ENCODE measurements at regions not wholly inside any gene's neighbourhood (a gene's known extent, or its start where the extent isn't known, plus 50 kb on each side); places are given as distances from the start of the nearest gene placed in this dataset.

DNA sequence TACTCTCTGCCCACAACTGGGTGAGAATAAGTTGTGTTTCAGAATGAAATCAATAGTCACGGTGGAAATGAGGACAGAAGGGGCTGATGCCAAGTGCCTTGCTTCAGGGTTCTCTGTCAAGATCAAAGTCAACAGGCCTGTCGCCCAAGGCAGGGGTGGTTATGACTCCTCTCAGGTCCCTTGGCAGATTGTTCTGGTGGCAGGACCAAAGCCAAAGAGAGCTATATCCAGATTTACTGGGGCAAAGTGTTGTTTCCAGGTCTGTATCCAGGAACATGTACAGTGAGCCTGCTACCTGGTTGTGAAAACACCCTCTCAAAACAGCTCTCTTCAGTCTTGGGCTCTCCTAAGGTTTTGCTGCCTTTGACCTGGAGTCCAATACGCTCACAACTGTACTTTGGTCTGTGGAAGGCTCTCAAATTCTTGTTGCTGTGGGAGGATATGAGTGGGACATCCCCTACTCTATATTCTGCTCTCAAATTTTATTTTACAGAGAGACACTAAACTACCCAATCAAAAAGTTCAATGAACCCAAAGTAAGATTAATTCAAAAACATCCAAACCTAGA lies 175.1 kb upstream of the ETV3 start:
- TF ChIP-seq, protein P1, sequence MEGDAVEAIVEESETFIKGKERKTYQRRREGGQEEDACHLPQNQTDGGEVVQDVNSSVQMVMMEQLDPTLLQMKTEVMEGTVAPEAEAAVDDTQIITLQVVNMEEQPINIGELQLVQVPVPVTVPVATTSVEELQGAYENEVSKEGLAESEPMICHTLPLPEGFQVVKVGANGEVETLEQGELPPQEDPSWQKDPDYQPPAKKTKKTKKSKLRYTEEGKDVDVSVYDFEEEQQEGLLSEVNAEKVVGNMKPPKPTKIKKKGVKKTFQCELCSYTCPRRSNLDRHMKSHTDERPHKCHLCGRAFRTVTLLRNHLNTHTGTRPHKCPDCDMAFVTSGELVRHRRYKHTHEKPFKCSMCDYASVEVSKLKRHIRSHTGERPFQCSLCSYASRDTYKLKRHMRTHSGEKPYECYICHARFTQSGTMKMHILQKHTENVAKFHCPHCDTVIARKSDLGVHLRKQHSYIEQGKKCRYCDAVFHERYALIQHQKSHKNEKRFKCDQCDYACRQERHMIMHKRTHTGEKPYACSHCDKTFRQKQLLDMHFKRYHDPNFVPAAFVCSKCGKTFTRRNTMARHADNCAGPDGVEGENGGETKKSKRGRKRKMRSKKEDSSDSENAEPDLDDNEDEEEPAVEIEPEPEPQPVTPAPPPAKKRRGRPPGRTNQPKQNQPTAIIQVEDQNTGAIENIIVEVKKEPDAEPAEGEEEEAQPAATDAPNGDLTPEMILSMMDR (IDR thresholded peaks at IDR 0.05): no peak
- peaks cover 3% of the 10 kb centered on the region for H3K4me1 Mint-ChIP-seq
- H3K36me3 Mint-ChIP-seq: no peaks in the 10 kb centered on the region
- no peak overlapping the region for H3K27ac Mint-ChIP-seq
- H3K4me1 ChIP-seq (ENCODE audit: control insufficient read depth in 1 of 2, insufficient read depth in 2 of 2, low read length in 2 of 2): peaks cover 0 to 4% of the 10 kb centered on the region in 2 donors
- H3K27me3 ChIP-seq (ENCODE audit: control insufficient read depth in 2 of 2, insufficient read depth in 2 of 2, low read length in 2 of 2): peaks cover 0 to 2% of the 10 kb centered on the region in 2 donors
- intact Hi-C loops (cut with micrococcal nuclease): no loop called here
- H3K79me2 ChIP-seq (ENCODE audit: insufficient read depth, low read length): no peaks in the 10 kb centered on the region
- H3K4me3 Mint-ChIP-seq: no peak overlapping the region
- H3K36me3 ChIP-seq (replicated peaks in 1 of 2; ENCODE audit: control insufficient read depth in 1 of 2, insufficient read depth in 2 of 2, low read length in 2 of 2): no peaks in the 10 kb centered on the region
- no peak overlapping the region for H3K4me3 ChIP-seq (replicated peaks in 1 of 3; ENCODE audit: low read depth in 2 of 3, low read length in 3 of 3)
- H3K4me2 ChIP-seq (replicated peaks; ENCODE audit: extremely low read depth, low read length, poor library complexity, severe bottlenecking): no peak overlapping the region
- H3K9ac ChIP-seq (ENCODE audit: insufficient read depth, low read length, poor library complexity, severe bottlenecking): no peak overlapping the region
- H4K20me1 ChIP-seq (ENCODE audit: insufficient read depth, low read length): no peaks in the 10 kb centered on the region
- 89% methylated on average over 2 of the region's 3 CpGs for WGBS (ENCODE audit: insufficient coverage)
- no peak overlapping the region for H2AFZ ChIP-seq (ENCODE audit: insufficient read depth, low read depth, low read length, poor library complexity, severe bottlenecking)
- H3K27ac ChIP-seq (ENCODE audit: low read depth in 1 of 2, low read length in 2 of 2): no peak overlapping the region
- no peak for DNase-seq
- peaks cover 7 to 9% of the 10 kb centered on the region in 2 donors for H3K9me3 ChIP-seq (replicated peaks in 1 of 2; ENCODE audit: control insufficient read depth in 1 of 2, insufficient read depth in 1 of 2, low read length in 2 of 2)
- H3K27me3 Mint-ChIP-seq (ENCODE audit: low read depth in 3 of 3): peaks cover 2 to 17% (median 7%) of the 10 kb centered on the region in 3 donors
- H3K9me3 Mint-ChIP-seq: peaks cover 12 to 25% (median 20%) of the 10 kb centered on the region in 7 donors

DNA sequence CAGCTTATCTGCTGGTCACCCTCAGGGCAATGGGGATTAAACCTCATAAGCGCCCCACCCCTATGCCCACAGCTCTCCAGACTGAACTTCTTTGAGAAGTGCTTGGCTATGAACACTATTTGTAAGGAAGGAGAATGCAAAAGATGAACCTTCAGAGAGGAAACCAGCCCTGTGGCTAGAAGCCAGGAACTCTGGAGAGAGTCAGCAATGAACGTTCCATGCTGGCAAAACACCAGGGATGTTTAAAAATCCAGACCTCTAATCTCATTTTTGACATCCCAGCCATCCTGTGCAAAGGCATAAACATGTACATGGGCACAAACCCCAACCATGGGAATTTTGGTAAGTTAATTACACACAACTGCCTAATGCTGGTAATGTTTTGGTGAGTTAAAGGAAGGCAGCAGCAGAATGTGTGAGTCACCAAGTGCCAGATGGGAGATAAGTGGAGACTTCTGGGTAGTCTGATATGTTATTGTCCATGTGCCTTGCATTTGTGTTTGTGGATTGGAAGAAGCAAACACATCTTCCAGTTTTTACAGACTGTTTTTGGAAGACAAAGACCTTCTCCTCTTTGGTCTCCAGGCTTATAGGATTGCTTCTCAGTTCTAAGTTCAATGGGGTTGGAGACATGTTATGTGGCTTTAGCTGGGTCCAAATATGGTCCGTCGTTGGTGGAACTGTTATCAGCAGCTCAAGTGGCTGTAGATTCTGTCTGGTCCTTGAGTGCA lies 174.1 kb upstream of the ETV3 start:
- no peak for DNase-seq
- Histone ChIP-seq H3K36me3 (replicated peaks in 1 of 2; ENCODE audit: control insufficient read depth in 1 of 2, insufficient read depth in 2 of 2, low read length in 2 of 2) (no peaks in the 10 kb centered on the region), H3K4me3 (replicated peaks in 1 of 3; ENCODE audit: low read depth in 2 of 3, low read length in 3 of 3) (no peak overlapping the region), H3K79me2 (ENCODE audit: insufficient read depth, low read length) (no peaks in the 10 kb centered on the region), H3K4me2 (replicated peaks; ENCODE audit: extremely low read depth, low read length, poor library complexity, severe bottlenecking) (no peak overlapping the region), H3K27me3 (ENCODE audit: control insufficient read depth in 2 of 2, insufficient read depth in 2 of 2, low read length in 2 of 2) (peaks cover 0 to 2% of the 10 kb centered on the region in 2 donors), H3K9ac (ENCODE audit: insufficient read depth, low read length, poor library complexity, severe bottlenecking) (no peak overlapping the region), H3K9me3 (replicated peaks in 1 of 2; ENCODE audit: control insufficient read depth in 1 of 2, insufficient read depth in 1 of 2, low read length in 2 of 2) (peaks cover 6 to 9% of the 10 kb centered on the region in 2 donors), H4K20me1 (ENCODE audit: insufficient read depth, low read length) (no peaks in the 10 kb centered on the region), H2AFZ (ENCODE audit: insufficient read depth, low read depth, low read length, poor library complexity, severe bottlenecking) (peak overlapping the region; percentile 1), H3K27ac (ENCODE audit: low read depth in 1 of 2, low read length in 2 of 2) (no peak overlapping the region), H3K4me1 (ENCODE audit: control insufficient read depth in 1 of 2, insufficient read depth in 2 of 2, low read length in 2 of 2) (peaks cover 0 to 4% of the 10 kb centered on the region in 2 donors)
- 67% methylated on average over 3 of the region's 4 CpGs for WGBS (ENCODE audit: insufficient coverage)
- TF ChIP-seq, protein P1 (IDR thresholded peaks at IDR 0.05): no peak
- peaks cover 3% of the 10 kb centered on the region for H3K4me1 Mint-ChIP-seq
- no peak overlapping the region for H3K27ac Mint-ChIP-seq
- no peaks in the 10 kb centered on the region for H3K36me3 Mint-ChIP-seq
- intact Hi-C loops (cut with micrococcal nuclease): no loop called here
- peaks cover 2 to 17% (median 7%) of the 10 kb centered on the region in 3 donors for H3K27me3 Mint-ChIP-seq (ENCODE audit: low read depth in 3 of 3)
- no peak overlapping the region for H3K4me3 Mint-ChIP-seq
- H3K9me3 Mint-ChIP-seq: peaks cover 3 to 16% (median 11%) of the 10 kb centered on the region in 7 donors

Measured in CD14-positive monocyte (primary cell).